ENCODE measurements at regions not wholly inside any gene's neighbourhood (a gene's known extent, or its start where the extent isn't known, plus 50 kb on each side); places are given as distances from the start of the nearest gene placed in this dataset.
A peak's percentile ranks its signal among the peaks of the same experiment; 100 is the strongest.

GRCh38 chr15:87215100-87215499 lies 1041.4 kb downstream of the NTRK3 start:
- no peak overlapping the region for H3K27ac ChIP-seq
- H3K27me3 ChIP-seq = no peaks in the 10 kb centered on the region
- TF ChIP-seq CTCF (IDR thresholded peaks at IDR 0.05; ENCODE audit: low read depth, low read length) = no peak
- H3K36me3 ChIP-seq = no peaks in the 10 kb centered on the region
- no peak for DNase-seq (ENCODE audit: low read depth in 1 of 2, low spot score in 1 of 2)
- no peak overlapping the region for H3K4me3 ChIP-seq
- no peaks in the 10 kb centered on the region for H3K4me1 ChIP-seq (ENCODE audit: low read depth)
- no peaks in the 10 kb centered on the region for H3K9me3 ChIP-seq (ENCODE audit: low read depth)

GRCh38 chr15:87213626-87214025 lies 1042.9 kb downstream of the NTRK3 start:
- Histone ChIP-seq H3K27ac (no peak overlapping the region), H3K36me3 (no peaks in the 10 kb centered on the region), H3K4me3 (no peak overlapping the region), H3K4me1 (ENCODE audit: low read depth) (no peaks in the 10 kb centered on the region), H3K27me3 (no peaks in the 10 kb centered on the region), H3K9me3 (ENCODE audit: low read depth) (no peaks in the 10 kb centered on the region)
- peak in 1 of 2 donors; percentile 6 for DNase-seq (ENCODE audit: low read depth in 1 of 2, low spot score in 1 of 2)
- TF ChIP-seq CTCF (IDR thresholded peaks at IDR 0.05; ENCODE audit: low read depth, low read length) = no peak

- no peak for DNase-seq (ENCODE audit: low read depth in 1 of 2, low spot score in 1 of 2)
- H3K9me3 ChIP-seq (ENCODE audit: low read depth) = no peaks in the 10 kb centered on the region
- no peaks in the 10 kb centered on the region for H3K36me3 ChIP-seq
- no peak overlapping the region for H3K4me3 ChIP-seq
- H3K27me3 ChIP-seq = no peaks in the 10 kb centered on the region
- no peaks in the 10 kb centered on the region for H3K4me1 ChIP-seq (ENCODE audit: low read depth)
- no peak overlapping the region for H3K27ac ChIP-seq
- no peak for TF ChIP-seq CTCF (IDR thresholded peaks at IDR 0.05; ENCODE audit: low read depth, low read length)
Observed at GRCh38 chr15:87212041-87212440, 1044.5 kb downstream of the NTRK3 start.

GRCh38 chr15:87211547-87211946 lies 1045.0 kb downstream of the NTRK3 start:
- Histone ChIP-seq H3K27me3 (no peaks in the 10 kb centered on the region), H3K9me3 (ENCODE audit: low read depth) (no peaks in the 10 kb centered on the region), H3K36me3 (no peaks in the 10 kb centered on the region), H3K4me1 (ENCODE audit: low read depth) (no peaks in the 10 kb centered on the region), H3K27ac (no peak overlapping the region), H3K4me3 (no peak overlapping the region)
- TF ChIP-seq CTCF (IDR thresholded peaks at IDR 0.05; ENCODE audit: low read depth, low read length) = no peak
- DNase-seq (ENCODE audit: low read depth in 1 of 2, low spot score in 1 of 2) = no peak

- no peak overlapping the region for H3K4me3 ChIP-seq
- H3K27ac ChIP-seq = no peak overlapping the region
- DNase-seq (ENCODE audit: low read depth in 1 of 2, low spot score in 1 of 2) = no peak
- H3K27me3 ChIP-seq = no peaks in the 10 kb centered on the region
- no peaks in the 10 kb centered on the region for H3K9me3 ChIP-seq (ENCODE audit: low read depth)
- no peak for TF ChIP-seq CTCF (IDR thresholded peaks at IDR 0.05; ENCODE audit: low read depth, low read length)
- H3K36me3 ChIP-seq = no peaks in the 10 kb centered on the region
- no peaks in the 10 kb centered on the region for H3K4me1 ChIP-seq (ENCODE audit: low read depth)
Observed at GRCh38 chr15:87209891-87210689, 1046.4 kb downstream of the NTRK3 start.

Data from cardiac muscle cell (in vitro differentiated cells and primary cell).